GM21737 (cell line): ENCODE measurements at regions not wholly inside any gene's neighbourhood (a gene's known extent, or its start where the extent isn't known, plus 50 kb on each side); places are given as distances from the start of the nearest gene placed in this dataset.

ENCODE experiments used
- ATAC-seq: cut with Tn5 transposase; IDR thresholded peaks from one replicate; pipeline ENCODE4 v1.9.1; 2021; ENCODE audit warnings: mild to moderate bottlenecking, moderate library complexity; ENCODE audit not compliant: unreplicated experiment

DNA sequence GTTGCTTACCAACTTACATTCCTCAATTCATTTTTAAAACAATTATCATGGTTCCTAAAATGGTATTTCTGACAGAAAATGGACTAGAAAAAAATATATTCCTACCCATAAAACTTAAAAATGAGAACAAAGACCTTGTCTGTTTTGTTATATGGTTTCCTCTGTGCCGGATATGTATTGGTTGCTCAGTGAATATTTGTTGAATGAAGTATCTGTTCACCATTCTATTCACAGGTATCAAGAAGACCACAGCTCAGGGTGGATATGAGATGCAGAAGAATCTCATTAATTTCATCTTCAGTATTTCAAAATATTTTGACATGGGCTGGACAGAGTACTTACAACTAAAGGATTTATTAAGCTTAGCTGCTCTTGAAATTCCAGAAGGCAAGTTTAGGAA lies 58.1 kb downstream of the TUSC7 start:
- no peak for ATAC-seq

DNA sequence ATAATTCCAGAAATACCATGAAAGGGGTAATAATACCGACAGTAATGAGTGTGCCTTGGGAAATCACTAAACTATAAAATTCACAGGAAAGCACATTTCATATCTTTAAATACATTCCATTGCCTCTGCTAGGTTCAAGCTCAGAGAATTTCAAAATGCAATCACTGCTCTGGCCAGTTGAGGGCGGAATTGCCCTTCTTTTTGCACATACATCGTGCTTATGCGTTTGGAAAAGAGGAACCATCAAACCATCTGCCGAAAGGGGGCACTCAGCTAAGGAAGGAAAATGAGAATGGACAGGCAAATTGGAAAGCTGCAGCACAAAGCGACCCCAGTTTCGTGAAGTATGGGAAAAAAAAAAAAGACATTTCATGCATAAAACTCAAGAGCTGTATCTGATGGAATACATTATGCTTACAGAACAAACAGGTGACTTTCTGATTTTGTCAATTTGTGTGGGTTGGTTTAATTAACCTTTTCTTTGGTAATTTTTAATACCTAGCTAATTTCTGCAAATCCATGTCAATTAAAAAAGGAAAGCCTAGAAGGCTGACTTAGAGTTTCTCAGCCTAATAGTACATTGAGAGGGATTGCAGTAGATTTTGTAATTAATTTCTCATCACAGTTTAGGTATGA lies 61.4 kb downstream of the TUSC7 start:
- ATAC-seq: peak; percentile 98

- no peak for ATAC-seq
Measured at GRCh38 chr3:116776880-116777785, 67.6 kb downstream of the TUSC7 start.

GRCh38 chr3:116785226-116785625 lies 75.6 kb downstream of the TUSC7 start:
- no peak for ATAC-seq

- no peak for ATAC-seq
Measured at GRCh38 chr3:116802651-116803050, 93.1 kb downstream of the TUSC7 start.

DNA sequence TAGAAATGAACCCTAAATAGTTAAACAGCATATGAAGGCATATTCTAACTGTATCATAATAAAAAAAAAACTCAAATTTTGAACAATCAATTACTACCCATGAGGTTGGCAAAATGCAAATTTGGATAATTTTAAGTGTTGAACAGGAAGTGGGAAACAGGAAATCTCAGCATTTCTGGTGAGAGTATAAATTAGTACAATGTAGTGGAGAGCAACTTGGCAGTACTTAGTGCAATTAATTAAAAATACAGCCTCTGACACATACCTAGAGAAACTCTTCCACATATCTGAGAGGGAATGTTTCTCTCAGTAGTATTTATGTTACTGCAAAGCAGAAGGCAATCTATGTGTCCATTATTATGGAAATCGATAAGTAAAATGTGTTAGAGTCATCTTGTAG lies 96.8 kb downstream of the TUSC7 start:
- ATAC-seq: no peak

DNA sequence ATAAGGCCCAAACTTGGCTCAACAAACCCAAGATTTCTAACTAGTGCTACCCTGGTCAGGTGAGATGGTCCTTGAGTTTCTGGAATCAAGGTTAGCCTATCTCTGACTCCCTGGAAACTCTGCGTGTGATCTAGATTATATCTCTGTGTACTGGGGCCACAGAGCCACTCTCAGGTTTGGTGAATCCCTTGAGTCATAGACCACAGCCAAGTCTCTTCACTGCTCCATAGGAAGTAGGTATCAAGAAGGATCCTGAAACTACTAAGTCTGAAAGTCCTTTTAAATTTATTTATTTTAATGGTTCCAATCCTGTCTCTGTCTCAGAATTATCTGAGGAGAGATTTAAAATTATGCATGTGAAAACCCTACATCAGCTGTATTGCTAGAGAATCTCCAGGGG lies 99.1 kb downstream of the TUSC7 start:
- no peak for ATAC-seq

- no peak for ATAC-seq
Measured at GRCh38 chr3:116809208-116809607, 99.6 kb downstream of the TUSC7 start.

DNA sequence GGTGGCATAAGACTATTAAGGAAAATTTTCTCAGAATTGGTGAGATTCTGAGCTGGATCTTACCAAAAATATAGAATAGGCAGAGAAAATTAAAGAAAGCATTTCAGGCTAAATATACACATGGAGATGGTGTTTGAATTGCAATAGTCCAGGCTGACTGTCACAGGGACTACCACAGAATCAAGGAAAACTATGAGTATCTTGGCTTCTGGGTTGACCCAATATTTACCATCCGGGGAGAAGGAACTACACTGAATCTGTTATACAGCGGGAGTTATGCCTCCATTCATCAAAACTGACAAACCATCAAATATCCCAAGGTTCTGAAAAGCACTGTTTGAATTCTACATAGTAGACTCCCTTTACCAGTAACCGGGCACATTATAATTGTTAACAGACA lies 102.2 kb downstream of the TUSC7 start:
- no peak for ATAC-seq

DNA sequence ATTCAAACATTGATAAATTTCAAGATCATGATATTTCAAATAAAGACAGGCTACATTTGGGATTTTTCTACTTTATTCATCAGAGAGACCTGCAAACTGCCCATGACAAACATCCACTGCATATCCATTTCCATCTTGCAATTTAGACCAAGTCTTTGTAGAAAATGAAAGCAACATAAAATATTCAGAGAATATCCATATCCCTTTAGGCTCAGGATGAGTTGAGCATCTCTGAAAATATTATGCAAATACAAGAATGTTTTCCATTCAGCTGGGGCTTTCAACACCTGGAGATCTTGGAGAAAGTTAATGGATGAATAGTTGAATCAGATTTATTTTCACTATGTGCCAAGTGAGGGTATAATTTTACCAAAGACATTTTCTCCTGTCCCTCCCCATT lies 103.4 kb downstream of the TUSC7 start:
- ATAC-seq: no peak

- ATAC-seq: no peak
Measured at GRCh38 chr3:116815321-116815720, 105.7 kb downstream of the TUSC7 start.

- ATAC-seq: no peak
Measured at GRCh38 chr3:116815831-116816588, 106.4 kb downstream of the TUSC7 start.

DNA sequence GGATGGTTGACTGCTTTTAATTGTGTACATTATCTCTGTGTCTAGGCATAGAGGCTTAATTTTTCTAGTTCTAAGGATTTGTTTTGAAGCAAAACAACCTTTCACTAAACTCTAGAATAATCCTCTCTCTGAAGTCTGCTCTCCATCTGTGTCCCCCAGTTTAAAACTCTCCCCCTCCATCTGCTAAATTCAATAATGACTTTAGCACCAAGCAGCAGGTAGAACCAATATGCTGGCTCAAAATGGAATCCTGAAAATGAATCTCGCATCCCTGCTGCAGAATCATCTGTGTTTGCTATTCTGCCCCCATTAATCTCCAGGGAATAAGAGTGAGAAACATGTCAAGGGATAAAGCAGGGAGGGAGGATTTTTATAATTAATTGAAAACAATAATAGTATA lies 111.8 kb downstream of the TUSC7 start:
- ATAC-seq: no peak

- ATAC-seq: no peak
Measured at GRCh38 chr3:116824208-116824607, 114.6 kb downstream of the TUSC7 start.

DNA sequence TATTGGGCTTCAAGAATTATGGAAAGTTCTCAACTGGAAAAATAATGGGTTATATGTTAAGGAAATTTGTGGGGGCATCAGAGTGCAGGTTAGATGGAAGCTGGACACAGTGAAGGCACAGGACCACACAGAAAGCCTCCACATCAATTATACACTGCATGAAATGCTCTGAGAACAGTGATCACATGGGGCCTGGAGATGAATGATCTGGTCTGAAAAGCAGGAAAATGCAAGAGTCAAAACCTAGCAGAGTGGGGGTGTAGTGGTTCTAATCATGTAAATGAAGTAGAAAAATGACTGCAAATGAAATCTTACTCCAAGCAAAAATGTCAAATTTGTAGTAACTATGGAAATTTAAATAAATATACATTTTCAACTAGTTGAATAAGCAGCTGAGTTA lies 123.6 kb downstream of the TUSC7 start:
- ATAC-seq: no peak

GRCh38 chr3:116834816-116835215 lies 125.2 kb downstream of the TUSC7 start:
- ATAC-seq: no peak

- no peak for ATAC-seq
Measured at GRCh38 chr3:116835658-116836057, 126.1 kb downstream of the TUSC7 start.

DNA sequence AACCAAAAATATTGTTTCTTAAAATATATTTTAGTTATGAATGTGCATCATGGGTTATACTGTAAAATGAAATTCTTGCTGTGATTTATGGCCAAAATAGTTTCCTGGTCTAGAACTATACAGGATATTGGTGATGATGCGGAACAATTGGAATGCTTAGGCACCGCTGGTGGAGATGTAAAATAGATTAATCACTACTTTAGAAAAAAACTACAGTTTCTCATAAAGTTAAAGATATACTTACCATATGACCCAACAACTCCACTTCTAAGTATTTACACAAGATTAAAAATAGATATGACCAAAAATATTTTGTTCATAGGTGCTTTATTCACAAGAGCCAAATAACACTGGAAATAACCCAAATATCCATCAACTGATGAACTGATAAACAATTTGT lies 126.7 kb downstream of the TUSC7 start:
- ATAC-seq: no peak

DNA sequence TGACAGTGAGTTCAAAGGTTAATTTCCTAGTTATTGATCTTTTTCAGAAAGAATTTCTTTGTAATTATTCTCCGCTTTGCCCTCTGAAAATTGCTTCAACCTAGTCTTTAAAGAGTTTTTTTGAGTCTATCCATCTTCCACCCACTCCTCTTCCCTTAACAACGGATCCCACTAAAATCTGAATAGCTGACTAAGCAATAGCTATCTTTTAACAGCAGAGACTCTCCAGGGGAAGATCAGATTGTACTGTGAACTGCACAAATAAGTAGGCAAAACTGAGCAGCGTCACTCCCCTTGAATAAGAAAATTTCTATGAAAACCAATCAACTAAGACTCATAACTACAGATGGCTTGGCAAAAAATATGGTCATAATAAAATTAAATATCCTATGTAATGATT lies 127.9 kb downstream of the TUSC7 start:
- no peak for ATAC-seq

DNA sequence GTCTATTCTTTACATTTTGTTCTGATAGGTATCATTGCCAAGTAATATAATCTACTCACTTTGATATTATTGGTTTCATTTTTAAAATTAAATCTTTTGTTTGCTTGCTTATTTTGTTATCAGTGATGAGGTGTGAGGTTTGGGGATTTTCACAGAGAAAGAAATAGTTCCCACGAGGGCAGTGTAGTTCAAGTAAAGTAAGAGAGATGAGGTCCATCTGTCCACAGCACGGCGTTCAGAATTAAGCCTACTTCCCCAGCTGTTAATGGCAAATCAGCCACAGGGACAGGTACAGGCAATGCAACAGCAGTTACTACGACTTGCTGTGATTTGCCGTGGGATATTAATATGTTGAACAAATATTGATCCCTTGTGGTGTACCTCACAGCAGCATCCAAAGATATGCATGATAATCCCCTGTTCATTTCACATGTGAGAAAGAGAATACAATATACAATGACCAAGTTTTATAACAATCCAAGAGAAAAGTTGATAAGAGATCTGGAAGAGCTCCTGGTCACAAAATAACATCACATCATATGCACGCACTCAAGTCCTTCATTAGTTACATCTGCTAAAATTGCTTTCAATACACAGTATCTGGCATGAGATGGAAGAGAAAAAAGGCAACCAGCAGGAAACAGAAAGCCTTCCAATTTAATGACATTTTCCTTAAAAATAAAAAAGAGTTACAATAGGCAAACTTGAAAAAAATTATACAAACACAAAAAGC lies 131.6 kb downstream of the TUSC7 start:
- ATAC-seq: no peak
